Prostate gland (tissue), 2 donors: ENCODE measurements at regions not wholly inside any gene's neighbourhood (a gene's known extent, or its start where the extent isn't known, plus 50 kb on each side); places are given as distances from the start of the nearest gene placed in this dataset.

Experiments used
- CTCF ChIP-seq, 4 experiments: fragments of 200-600 bp in 2 of 4; fragments of 450-650 bp in 2 of 4; sonication (generic) in 2 of 4; IDR thresholded peaks; 1 replicate in 3 of 4; 2 replicates in 1 of 4; pipeline ENCODE4 v1.5.1; 2016 to 2019; ENCODE audit warnings: antibody characterized with exemption in 4 of 4, mild to moderate bottlenecking in 2 of 4, moderate library complexity in 2 of 4
- POLR2A ChIP-seq: fragments of 450-650 bp; IDR thresholded peaks from one replicate; pipeline ENCODE4 v1.6.1; 2016; ENCODE audit warnings: antibody characterized with exemption, mild to moderate bottlenecking

- no peak for TF ChIP-seq CTCF (IDR thresholded peaks at IDR 0.05)
- TF ChIP-seq POLR2A: no peak
These were observed 195.3 kb upstream of the TPK1 start for GRCh38 chr7:145031162-145031561.
